ENCODE measurements at regions not wholly inside any gene's neighbourhood (a gene's known extent, or its start where the extent isn't known, plus 50 kb on each side); places are given as distances from the start of the nearest gene placed in this dataset.

DNA sequence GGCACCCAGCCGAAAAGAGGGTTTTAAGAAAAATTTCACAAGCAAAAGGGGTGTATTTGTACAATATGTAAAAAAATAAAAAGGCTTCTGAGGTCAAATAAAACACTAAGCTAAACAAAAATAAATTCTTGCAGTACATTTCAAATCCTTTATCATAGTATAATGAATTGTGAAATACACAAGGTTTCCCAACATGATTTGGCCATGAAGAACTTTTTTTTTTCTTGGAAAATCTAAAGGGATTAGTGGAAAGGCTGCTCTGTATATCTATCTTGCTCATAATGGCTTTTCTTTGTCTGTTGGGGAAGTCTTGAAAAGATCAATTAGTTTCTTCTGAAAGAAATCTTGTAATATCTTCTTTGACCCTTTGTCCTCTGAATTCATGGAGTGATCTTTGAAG, 593.4 kb downstream of the PLPP3 start:
- TF ChIP-seq POLR2AphosphoS5 (IDR thresholded peaks at IDR 0.05; ENCODE audit: low read depth, low read length) (no peak), TAF1 (IDR thresholded peaks at IDR 0.05; ENCODE audit: borderline replicate concordance, low read depth, low read length) (no peak), POLR2A (IDR thresholded peaks at IDR 0.05; ENCODE audit: low read depth, low read length) (no peak)
- no peak for DNase-seq (ENCODE audit: insufficient read length)
- FAIRE-seq = no peak

DNA sequence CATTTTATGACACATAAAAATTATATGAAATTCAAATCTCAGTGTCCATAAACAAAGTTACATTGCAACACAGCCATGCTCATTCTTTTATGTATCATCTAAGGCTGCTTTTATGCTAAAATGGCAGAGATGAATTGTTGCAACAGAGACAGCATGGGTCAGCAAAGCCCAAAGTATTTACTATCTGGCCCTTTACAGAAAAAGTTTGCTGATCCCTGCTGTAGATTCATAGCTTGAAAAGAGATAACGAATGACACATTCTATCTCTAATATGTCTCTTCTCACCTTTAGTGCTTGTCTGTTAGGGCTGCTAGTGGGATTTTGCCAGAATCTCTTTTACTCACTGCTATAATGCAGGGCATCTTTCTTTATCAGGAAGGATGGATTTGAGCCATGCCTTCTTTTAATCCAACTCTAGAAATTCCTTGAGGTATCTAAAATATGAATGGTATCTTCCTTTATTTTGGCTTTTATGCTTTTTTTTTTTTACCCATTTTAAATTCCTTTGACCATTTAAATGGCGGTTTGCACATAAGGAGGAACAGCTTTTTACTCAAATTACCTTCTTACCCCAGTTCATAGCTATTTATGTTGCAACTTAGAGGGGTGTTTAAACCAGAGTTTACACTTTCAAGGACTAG, 598.2 kb downstream of the PLPP3 start:
- DNase-seq (ENCODE audit: insufficient read length) (no peak), FAIRE-seq (no peak)
- TF ChIP-seq POLR2A (IDR thresholded peaks at IDR 0.05; ENCODE audit: low read depth, low read length) (no peak), POLR2AphosphoS5 (IDR thresholded peaks at IDR 0.05; ENCODE audit: low read depth, low read length) (no peak), TAF1 (IDR thresholded peaks at IDR 0.05; ENCODE audit: borderline replicate concordance, low read depth, low read length) (no peak)

GRCh38 chr1:55980582-55980981, 598.8 kb downstream of the PLPP3 start:
- DNase-seq (ENCODE audit: insufficient read length) (no peak), FAIRE-seq (no peak)
- TF ChIP-seq POLR2AphosphoS5 (IDR thresholded peaks at IDR 0.05; ENCODE audit: low read depth, low read length) (no peak), TAF1 (IDR thresholded peaks at IDR 0.05; ENCODE audit: borderline replicate concordance, low read depth, low read length) (no peak), POLR2A (IDR thresholded peaks at IDR 0.05; ENCODE audit: low read depth, low read length) (no peak)

DNA sequence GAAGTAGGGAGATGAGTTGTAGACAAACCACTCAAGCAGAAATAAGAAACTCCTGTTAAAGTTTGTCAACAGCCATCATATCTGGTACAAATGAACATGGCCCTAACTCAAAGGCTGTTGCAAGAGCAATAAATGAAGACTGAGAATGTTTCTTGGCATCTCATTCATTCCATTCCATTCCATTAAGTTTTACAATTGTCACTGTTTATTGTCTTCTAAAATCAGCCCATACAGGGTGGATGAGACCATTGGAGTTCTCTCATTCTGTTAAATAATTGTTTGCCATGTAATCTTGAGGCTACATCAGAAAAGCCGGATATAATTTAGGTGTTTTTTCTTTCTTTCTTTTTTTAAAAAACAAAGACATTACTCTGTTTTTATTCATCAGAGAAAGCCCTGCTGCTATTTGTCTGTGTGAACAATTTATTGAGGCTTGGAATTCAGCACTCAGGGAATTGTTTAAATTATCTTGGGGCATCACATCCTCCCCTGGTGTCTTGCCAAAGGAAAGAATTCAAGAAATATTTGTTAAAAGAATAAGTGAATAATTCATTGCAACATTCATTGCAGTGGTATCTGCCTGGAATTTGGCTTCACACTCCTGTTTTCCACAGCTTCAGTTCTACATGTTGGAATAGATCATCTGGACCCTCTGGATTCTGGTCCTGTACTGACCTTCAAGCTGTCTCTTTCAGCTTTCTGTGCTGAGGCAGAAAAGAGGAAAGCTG, 604.5 kb downstream of the PLPP3 start:
- no peak for DNase-seq (ENCODE audit: insufficient read length)
- no peak for FAIRE-seq
- TF ChIP-seq TAF1 (IDR thresholded peaks at IDR 0.05; ENCODE audit: borderline replicate concordance, low read depth, low read length) (no peak), POLR2A (IDR thresholded peaks at IDR 0.05; ENCODE audit: low read depth, low read length) (no peak), POLR2AphosphoS5 (IDR thresholded peaks at IDR 0.05; ENCODE audit: low read depth, low read length) (no peak)

- TF ChIP-seq TAF1 (IDR thresholded peaks at IDR 0.05; ENCODE audit: borderline replicate concordance, low read depth, low read length) (no peak), POLR2A (IDR thresholded peaks at IDR 0.05; ENCODE audit: low read depth, low read length) (no peak), POLR2AphosphoS5 (IDR thresholded peaks at IDR 0.05; ENCODE audit: low read depth, low read length) (no peak)
- no peak for DNase-seq (ENCODE audit: insufficient read length)
- FAIRE-seq = no peak
These were observed 608.7 kb downstream of the PLPP3 start for GRCh38 chr1:55970526-55971110.

DNA sequence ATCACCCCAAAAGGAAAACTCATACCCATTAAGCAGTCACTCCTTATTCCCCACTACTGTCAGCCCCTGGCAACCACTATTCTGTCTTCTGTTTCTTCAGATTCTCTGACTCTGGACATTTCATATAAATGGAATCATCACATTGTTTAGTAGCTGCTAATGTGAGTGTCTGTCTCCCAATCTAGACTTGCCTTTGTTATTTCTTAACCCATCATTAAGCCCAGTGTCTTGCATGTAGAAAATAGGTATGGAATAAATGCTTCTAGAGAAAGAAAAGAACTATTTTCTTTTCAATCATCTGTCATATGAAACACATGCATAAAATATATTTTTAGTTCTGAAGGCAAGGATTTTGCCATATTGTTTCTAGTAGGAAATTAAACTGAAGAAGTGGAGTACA, 610.0 kb downstream of the PLPP3 start:
- DNase-seq (ENCODE audit: insufficient read length) (no peak), FAIRE-seq (no peak)
- TF ChIP-seq POLR2AphosphoS5 (IDR thresholded peaks at IDR 0.05; ENCODE audit: low read depth, low read length) (no peak), TAF1 (IDR thresholded peaks at IDR 0.05; ENCODE audit: borderline replicate concordance, low read depth, low read length) (no peak), POLR2A (IDR thresholded peaks at IDR 0.05; ENCODE audit: low read depth, low read length) (no peak)

DNA sequence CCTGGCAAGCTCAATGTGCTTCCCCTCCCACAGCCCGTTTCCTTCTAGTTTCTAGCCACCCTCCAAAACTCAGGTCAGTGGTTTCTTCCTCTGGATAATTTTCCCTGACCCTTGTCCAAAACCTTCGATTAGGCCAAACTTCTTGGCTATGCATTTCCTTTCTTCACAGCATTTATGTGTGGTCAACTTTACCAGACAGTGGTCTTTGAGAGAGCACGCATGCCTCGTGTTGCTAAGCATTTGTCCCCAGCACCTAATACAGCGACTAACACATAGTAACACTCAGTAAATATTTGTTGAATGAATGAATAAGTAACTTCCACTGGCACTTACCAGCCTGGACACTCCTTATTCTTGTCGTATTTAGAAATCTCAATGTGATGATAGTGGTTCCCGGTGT, 610.7 kb downstream of the PLPP3 start:
- TF ChIP-seq POLR2A (IDR thresholded peaks at IDR 0.05; ENCODE audit: low read depth, low read length) (no peak), TAF1 (IDR thresholded peaks at IDR 0.05; ENCODE audit: borderline replicate concordance, low read depth, low read length) (no peak), POLR2AphosphoS5 (IDR thresholded peaks at IDR 0.05; ENCODE audit: low read depth, low read length) (no peak)

DNA sequence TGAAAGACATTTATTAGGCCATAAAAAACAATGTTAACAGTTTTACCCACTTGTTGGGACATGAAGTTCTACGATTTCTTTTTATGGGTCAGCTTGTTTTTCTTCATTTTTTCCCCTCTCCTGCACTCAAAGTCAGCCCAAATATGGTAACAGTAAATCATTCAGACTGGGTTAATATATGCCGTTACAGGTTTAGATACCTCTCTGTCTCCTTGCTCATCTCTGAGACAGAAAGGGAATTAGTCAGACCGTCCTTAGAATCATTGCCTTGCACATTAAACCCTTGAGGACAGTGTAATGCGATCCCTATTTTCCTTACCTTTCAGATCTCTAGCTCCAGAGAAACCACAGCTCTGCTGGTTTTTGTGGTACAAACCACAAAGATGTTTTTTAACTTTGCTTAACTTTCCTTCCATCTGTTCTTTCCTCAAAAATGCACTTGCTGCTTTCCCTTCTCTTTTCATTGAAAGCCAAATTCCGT, 613.3 kb downstream of the PLPP3 start:
- TF ChIP-seq POLR2AphosphoS5 (IDR thresholded peaks at IDR 0.05; ENCODE audit: low read depth, low read length) (no peak), POLR2A (IDR thresholded peaks at IDR 0.05; ENCODE audit: low read depth, low read length) (no peak), TAF1 (IDR thresholded peaks at IDR 0.05; ENCODE audit: borderline replicate concordance, low read depth, low read length) (no peak)
- FAIRE-seq (no peak), DNase-seq (ENCODE audit: insufficient read length) (no peak)

More for the DNA sequence above, 610.7 kb downstream of the PLPP3 start:
- DNase-seq (ENCODE audit: insufficient read length) (no peak), FAIRE-seq (no peak)

DNA sequence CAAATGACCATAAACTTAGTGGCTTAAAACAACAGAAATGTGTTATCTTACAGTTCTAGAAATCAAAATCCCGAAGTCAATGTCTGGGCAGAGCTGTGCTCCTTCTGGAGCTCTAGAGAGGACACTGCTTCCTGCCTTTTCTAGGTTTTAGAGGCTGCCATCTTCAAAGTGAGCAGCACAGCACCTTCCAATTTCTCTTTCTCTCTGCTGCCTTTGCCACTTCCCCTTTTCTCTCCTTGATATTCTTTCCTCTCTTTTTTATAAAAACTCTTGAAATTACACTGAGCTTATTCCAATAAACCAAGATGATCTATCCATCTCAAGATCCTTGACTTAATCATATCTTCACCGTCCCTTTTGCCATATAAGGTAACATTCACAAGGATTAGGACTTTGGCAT, 616.9 kb downstream of the PLPP3 start:
- no peak for FAIRE-seq
- TF ChIP-seq TAF1 (IDR thresholded peaks at IDR 0.05; ENCODE audit: borderline replicate concordance, low read depth, low read length) = no peak
- no peak for TF ChIP-seq POLR2A (IDR thresholded peaks at IDR 0.05; ENCODE audit: low read depth, low read length)
- TF ChIP-seq POLR2AphosphoS5 (IDR thresholded peaks at IDR 0.05; ENCODE audit: low read depth, low read length) = no peak
- DNase-seq (ENCODE audit: insufficient read length) = no peak

DNA sequence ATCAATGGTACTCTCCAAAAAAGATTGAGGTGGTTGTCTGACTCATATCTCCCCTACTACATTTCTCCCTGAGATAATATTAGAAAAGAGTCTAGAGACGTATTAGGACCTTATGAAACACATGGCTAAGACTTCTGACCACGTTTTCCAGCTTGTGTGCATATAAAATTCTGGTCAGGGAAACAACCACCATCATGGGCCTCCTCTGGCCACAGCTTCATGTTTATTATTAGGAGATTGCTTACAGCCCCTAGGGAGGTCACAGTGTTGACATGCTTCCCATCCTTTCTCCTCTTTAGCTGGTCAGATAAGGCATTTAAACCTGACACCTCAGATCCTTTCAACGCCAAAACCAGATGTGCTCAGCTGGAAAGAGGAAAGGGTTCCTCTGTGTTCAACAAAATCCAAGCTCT, 620.2 kb downstream of the PLPP3 start:
- no peak for TF ChIP-seq POLR2A (IDR thresholded peaks at IDR 0.05; ENCODE audit: low read depth, low read length)
- no peak for TF ChIP-seq POLR2AphosphoS5 (IDR thresholded peaks at IDR 0.05; ENCODE audit: low read depth, low read length)
- no peak for TF ChIP-seq TAF1 (IDR thresholded peaks at IDR 0.05; ENCODE audit: borderline replicate concordance, low read depth, low read length)
- DNase-seq (ENCODE audit: insufficient read length) = no peak
- FAIRE-seq = no peak

DNA sequence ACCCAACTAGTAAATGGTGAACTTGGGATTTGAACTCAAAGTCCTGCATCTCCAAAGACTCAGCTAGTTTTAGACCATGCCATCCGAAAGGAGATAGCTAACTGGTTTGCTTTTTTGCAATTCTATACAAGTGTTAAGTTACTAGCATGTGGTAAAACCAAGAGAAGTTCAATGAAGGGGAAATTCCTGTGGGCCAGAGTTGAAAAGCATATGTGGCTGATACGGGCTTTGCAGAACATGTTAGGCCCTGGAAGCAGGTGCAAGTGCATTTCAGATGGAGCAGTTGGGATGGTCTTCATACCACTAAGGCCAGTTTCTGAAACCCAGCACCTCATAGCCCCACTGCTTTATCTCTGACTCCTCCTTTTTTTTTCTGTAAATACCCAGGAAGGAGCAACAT, 620.9 kb downstream of the PLPP3 start:
- FAIRE-seq (no peak), DNase-seq (ENCODE audit: insufficient read length) (no peak)
- TF ChIP-seq POLR2AphosphoS5 (IDR thresholded peaks at IDR 0.05; ENCODE audit: low read depth, low read length) (no peak), TAF1 (IDR thresholded peaks at IDR 0.05; ENCODE audit: borderline replicate concordance, low read depth, low read length) (no peak), POLR2A (IDR thresholded peaks at IDR 0.05; ENCODE audit: low read depth, low read length) (no peak)
